ENCODE measurements at regions not wholly inside any gene's neighbourhood (a gene's known extent, or its start where the extent isn't known, plus 50 kb on each side); places are given as distances from the start of the nearest gene placed in this dataset.

GRCh38 chr9:1362845-1363244 is 312.7 kb downstream of the DMRT2 start:
- no peak for TF ChIP-seq EP300 (IDR thresholded peaks at IDR 0.05; ENCODE audit: borderline replicate concordance)
- no peak for TF ChIP-seq RAD21 (IDR thresholded peaks at IDR 0.05; ENCODE audit: low read depth)
- TF ChIP-seq TAF1 (IDR thresholded peaks at IDR 0.05; ENCODE audit: low read depth) = no peak
- no peak for TF ChIP-seq NFIC (IDR thresholded peaks at IDR 0.05)
- no peak for TF ChIP-seq CREB1 (IDR thresholded peaks at IDR 0.05; ENCODE audit: low read depth)
- TF ChIP-seq REST (IDR thresholded peaks at IDR 0.05; ENCODE audit: low read depth) = no peak
- TF ChIP-seq EGR1 (IDR thresholded peaks at IDR 0.05) = no peak
- no peak for TF ChIP-seq YY1 (IDR thresholded peaks at IDR 0.05; ENCODE audit: low read depth)
- TF ChIP-seq TEAD4 (IDR thresholded peaks at IDR 0.05) = no peak
